ENCODE measurements at regions not wholly inside any gene's neighbourhood (a gene's known extent, or its start where the extent isn't known, plus 50 kb on each side); places are given as distances from the start of the nearest gene placed in this dataset.

DNA sequence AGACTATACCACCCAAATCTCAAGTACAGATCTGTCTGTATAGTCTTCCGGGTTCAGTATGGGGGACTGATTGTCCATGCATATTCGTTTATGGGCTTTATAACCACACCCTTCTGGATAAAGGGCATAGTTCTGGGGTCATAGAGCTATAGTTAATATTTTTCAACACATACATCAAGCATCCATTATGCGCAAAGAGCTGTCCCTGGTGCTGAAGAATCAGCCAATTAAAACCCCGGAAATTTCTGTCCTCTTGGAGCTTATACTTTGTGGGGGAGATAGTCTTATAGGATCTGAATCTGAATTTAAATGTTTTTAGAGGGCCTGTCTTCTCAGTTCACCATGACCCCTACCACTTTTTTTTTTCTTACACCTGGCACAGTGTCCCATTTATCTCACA, 256.7 kb downstream of the SUDS3 start:
- TF ChIP-seq, protein P1, sequence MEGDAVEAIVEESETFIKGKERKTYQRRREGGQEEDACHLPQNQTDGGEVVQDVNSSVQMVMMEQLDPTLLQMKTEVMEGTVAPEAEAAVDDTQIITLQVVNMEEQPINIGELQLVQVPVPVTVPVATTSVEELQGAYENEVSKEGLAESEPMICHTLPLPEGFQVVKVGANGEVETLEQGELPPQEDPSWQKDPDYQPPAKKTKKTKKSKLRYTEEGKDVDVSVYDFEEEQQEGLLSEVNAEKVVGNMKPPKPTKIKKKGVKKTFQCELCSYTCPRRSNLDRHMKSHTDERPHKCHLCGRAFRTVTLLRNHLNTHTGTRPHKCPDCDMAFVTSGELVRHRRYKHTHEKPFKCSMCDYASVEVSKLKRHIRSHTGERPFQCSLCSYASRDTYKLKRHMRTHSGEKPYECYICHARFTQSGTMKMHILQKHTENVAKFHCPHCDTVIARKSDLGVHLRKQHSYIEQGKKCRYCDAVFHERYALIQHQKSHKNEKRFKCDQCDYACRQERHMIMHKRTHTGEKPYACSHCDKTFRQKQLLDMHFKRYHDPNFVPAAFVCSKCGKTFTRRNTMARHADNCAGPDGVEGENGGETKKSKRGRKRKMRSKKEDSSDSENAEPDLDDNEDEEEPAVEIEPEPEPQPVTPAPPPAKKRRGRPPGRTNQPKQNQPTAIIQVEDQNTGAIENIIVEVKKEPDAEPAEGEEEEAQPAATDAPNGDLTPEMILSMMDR (IDR thresholded peaks at IDR 0.05; ENCODE audit: low read depth, low read length, missing control alignments) = no peak
- DNase-seq (ENCODE audit: low read depth) = no peak
- no peak overlapping the region for H3K4me3 ChIP-seq (ENCODE audit: low read depth, low read length)
- in situ Hi-C loops (cut with HindIII; ENCODE audit: low sequenced_read_pairs) = no loop called here

DNA sequence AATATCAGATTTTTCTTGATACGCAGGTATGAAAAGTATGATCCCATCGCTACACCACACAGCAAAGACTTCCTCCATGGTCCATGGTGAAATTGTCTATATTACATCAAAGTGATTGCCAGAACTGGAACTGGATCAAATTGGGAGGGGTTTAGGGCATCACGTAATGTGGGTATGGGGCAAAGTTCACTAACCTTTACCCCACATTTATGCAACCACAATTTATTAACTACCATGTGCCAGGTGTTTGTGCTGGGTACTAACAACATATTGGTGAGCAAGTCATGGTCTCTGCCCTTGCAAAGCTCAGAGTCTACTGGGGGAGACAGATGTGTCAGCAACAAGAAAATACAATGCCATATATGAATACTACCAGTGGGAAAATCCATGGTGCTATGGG, 258.9 kb downstream of the SUDS3 start:
- TF ChIP-seq, protein P1 (IDR thresholded peaks at IDR 0.05; ENCODE audit: low read depth, low read length, missing control alignments) = no peak
- in situ Hi-C loops (cut with HindIII; ENCODE audit: low sequenced_read_pairs) = no loop called here
- no peak for DNase-seq (ENCODE audit: low read depth)

DNA sequence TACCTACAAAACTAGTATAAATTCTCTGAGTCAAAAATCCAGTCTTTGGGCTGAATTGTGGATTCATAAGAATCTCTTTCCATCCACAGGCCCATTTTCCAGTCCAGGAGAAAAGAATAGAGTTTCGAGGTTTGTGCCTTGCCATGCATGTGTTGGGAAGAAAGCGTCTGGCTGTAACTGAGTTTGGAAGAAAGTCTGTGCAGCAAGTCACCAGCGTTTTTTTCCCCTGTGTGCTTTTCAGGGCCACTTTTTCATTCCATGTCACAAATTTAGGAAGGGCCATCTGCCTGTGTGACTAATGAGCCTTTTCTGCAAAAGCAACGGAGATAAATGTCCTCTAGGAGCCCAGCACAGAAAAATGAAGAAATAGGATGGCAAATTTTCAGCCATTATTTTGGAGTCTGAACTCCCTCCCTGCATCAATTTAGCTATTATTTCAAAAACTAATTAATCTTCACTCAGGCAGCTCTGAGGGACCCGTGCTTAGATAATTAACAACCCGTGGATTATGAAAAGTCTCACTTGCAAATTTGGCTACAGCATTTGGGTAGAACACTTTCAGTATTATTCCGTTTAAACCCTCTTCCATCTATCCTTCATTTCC, 261.5 kb downstream of the SUDS3 start:
- H3K4me3 ChIP-seq (ENCODE audit: low read depth, low read length) = no peak overlapping the region
- no peak for DNase-seq (ENCODE audit: low read depth)
- TF ChIP-seq, protein P1 (IDR thresholded peaks at IDR 0.05; ENCODE audit: low read depth, low read length, missing control alignments) = no peak
- in situ Hi-C loops (cut with HindIII; ENCODE audit: low sequenced_read_pairs) = no loop called here

More for the DNA sequence above, 258.9 kb downstream of the SUDS3 start:
- H3K4me3 ChIP-seq (ENCODE audit: low read depth, low read length) = no peak overlapping the region

DNA sequence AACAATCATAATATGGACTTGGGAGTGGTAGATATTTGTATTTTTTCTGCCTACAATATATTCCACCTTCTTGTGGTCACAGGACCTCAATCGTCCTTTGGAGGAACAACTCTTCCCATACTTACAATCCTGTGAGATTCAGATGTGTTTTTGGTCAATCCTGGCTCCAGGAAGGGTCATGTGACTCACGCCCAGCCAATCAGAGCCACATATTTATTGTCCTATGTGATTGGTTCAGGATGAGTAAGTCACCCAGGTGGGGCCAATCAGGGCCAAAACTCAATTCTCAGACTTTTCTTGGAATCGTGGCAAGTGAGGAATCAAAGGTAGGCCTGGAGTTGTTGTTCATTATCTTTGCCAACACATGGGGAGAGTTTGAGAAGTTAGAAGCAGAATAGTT, 264.9 kb downstream of the SUDS3 start:
- in situ Hi-C loops (cut with HindIII; ENCODE audit: low sequenced_read_pairs) = no loop called here
- no peak for DNase-seq (ENCODE audit: low read depth)
- no peak overlapping the region for H3K4me3 ChIP-seq (ENCODE audit: low read depth, low read length)
- TF ChIP-seq, protein P1 (IDR thresholded peaks at IDR 0.05; ENCODE audit: low read depth, low read length, missing control alignments) = no peak

DNA sequence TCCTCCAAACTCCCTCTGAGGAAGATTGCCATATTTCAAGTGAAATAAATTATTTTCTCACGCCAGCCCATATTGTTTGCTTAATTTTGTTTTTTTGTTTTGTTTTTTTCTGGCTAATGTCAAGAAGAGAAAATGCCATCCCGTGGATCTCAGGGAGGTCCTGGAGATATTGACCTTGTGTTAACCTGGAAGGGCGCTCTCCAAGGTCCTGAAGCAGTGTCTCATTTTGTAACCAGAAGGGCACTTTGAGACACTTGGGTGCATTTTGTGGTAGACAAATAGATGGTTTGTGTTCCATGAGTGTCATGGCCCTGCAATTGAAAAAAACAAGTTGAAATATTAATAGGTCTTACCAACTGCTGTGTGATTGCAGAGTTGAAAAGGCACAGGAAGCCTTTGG, 268.9 kb downstream of the SUDS3 start:
- TF ChIP-seq, protein P1 (IDR thresholded peaks at IDR 0.05; ENCODE audit: low read depth, low read length, missing control alignments) = no peak
- no peak for DNase-seq (ENCODE audit: low read depth)
- in situ Hi-C loops (cut with HindIII; ENCODE audit: low sequenced_read_pairs) = no loop called here
- H3K4me3 ChIP-seq (ENCODE audit: low read depth, low read length) = no peak overlapping the region

DNA sequence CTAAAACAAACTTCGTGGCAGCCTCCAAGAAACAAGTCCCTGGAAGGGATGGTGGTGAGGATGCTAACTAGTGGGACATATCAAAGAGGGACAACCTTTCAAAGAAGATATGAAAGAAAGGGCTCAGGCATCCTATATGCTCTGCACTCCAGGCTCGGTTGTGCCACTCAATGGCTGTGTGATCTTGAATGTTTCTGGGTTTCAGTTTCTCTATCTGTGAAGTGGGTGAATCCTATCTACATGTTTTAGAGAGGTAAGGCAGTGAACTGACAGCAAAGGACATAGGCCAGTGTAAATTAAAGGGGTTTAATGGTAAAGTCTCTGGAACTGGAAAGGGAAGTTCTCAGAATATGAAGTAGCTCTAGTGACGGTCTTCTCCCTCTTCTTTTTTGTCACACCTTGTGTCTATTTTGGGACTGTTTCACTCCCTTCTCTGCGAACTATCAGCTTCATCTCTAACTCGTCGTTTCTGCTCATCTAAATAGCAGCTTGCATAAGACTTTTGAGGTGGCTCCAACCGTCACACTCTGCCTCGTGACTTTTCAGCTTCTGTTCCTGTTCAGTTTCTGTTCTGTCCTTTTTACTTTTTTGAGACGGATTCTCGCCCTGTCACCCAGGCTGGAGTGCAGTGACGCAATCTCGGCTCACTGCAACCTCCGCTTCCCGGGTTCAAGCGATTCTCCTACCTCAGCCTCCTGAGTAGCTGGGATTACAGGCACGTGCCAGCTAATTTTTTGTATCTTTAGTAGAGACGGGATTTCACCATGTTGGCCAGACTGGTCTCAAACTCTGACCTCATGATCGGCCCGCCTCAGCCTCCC, 273.6 kb downstream of the SUDS3 start:
- in situ Hi-C loops (cut with HindIII; ENCODE audit: low sequenced_read_pairs) = no loop called here
- no peak for DNase-seq (ENCODE audit: low read depth)
- TF ChIP-seq, protein P1 (IDR thresholded peaks at IDR 0.05; ENCODE audit: low read depth, low read length, missing control alignments) = no peak
- H3K4me3 ChIP-seq (ENCODE audit: low read depth, low read length) = no peak overlapping the region

Data from astrocyte of the cerebellum (primary cell).